Suprapubic skin (tissue), 3 donors: ENCODE measurements at regions not wholly inside any gene's neighbourhood (a gene's known extent, or its start where the extent isn't known, plus 50 kb on each side); places are given as distances from the start of the nearest gene placed in this dataset.

Experiments used
- CTCF ChIP-seq, 2 donors: fragments of 200-600 bp in 1 of 2; fragments of 450-650 bp in 1 of 2; sonication (generic) in 1 of 2; IDR thresholded peaks; one replicate each; pipeline ENCODE4 v1.5.1; 2016 to 2019; ENCODE audit warnings: antibody characterized with exemption in 2 of 2, mild to moderate bottlenecking in 1 of 2, moderate library complexity in 1 of 2
- EP300 ChIP-seq: sonication (generic); formaldehyde crosslinking; IDR thresholded peaks from one replicate; pipeline ENCODE4 v1.6.1; 2017; ENCODE audit warnings: antibody characterized with exemption

GRCh38 chr3:68648494-68648893 is 283.9 kb downstream of the TAFA4 start:
- no peak for TF ChIP-seq EP300
- TF ChIP-seq CTCF (IDR thresholded peaks at IDR 0.05): no peak
